Loucy (cell line): ENCODE measurements at regions not wholly inside any gene's neighbourhood (a gene's known extent, or its start where the extent isn't known, plus 50 kb on each side); places are given as distances from the start of the nearest gene placed in this dataset.

ENCODE experiments used
- EZH2phosphoT487 ChIP-seq: fragments of 200-600 bp; IDR thresholded peaks from 2 replicates; pipeline ENCODE4 v1.6.1; 2018; ENCODE audit warnings: antibody characterized with exemption, mild to moderate bottlenecking, moderate library complexity, borderline replicate concordance
- TF ChIP-seq, protein P1 (sequence below): fragments of 200-600 bp; sonication (generic); conservative IDR thresholded peaks from 2 replicates; pipeline ENCODE4 v1.5.1; 2014; ENCODE audit warnings: mild to moderate bottlenecking, antibody characterized with exemption, low read length

DNA sequence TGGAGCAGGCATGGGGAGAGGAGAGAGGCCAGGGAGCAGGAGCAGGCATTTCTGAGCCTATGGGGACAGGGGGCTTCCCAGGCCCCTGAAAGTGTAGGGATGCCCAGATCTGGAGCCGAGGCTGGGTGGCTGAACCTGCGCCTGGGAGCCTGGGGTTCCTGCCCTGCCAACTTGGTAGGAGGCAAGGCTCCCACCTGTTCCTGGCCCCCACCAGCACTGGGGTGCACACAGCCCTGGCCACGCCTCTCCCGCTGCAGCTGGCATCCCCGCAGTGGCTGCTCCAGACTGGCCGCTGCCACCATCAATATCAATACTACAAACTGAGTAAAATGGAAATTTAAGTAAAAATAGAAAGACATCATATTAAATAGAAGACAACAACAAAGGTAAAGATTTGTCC, 684.9 kb upstream of the MAP3K7 start:
- TF ChIP-seq, protein P1, sequence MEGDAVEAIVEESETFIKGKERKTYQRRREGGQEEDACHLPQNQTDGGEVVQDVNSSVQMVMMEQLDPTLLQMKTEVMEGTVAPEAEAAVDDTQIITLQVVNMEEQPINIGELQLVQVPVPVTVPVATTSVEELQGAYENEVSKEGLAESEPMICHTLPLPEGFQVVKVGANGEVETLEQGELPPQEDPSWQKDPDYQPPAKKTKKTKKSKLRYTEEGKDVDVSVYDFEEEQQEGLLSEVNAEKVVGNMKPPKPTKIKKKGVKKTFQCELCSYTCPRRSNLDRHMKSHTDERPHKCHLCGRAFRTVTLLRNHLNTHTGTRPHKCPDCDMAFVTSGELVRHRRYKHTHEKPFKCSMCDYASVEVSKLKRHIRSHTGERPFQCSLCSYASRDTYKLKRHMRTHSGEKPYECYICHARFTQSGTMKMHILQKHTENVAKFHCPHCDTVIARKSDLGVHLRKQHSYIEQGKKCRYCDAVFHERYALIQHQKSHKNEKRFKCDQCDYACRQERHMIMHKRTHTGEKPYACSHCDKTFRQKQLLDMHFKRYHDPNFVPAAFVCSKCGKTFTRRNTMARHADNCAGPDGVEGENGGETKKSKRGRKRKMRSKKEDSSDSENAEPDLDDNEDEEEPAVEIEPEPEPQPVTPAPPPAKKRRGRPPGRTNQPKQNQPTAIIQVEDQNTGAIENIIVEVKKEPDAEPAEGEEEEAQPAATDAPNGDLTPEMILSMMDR: no peak
- no peak for TF ChIP-seq EZH2phosphoT487
